ENCODE measurements at regions not wholly inside any gene's neighbourhood (a gene's known extent, or its start where the extent isn't known, plus 50 kb on each side); places are given as distances from the start of the nearest gene placed in this dataset.
"Not testable (repeated sequence)": the region's sequence is repeated elsewhere in the genome, so short reads cannot be mapped to it uniquely, and the experiment has no call there.

GRCh38 chr4:177494791-177495190, 52.6 kb upstream of the AGA start:
- no peak overlapping the region for H3K27ac Mint-ChIP-seq
- H3K9me3 Mint-ChIP-seq = no peaks in the 10 kb centered on the region
- H3K4me1 Mint-ChIP-seq = no peaks in the 10 kb centered on the region
- ATAC-seq (replicated peaks) = no peak
- no peaks in the 10 kb centered on the region for H3K36me3 Mint-ChIP-seq (ENCODE audit: low read depth)
- no peak overlapping the region for H3K4me3 Mint-ChIP-seq
- no peaks in the 10 kb centered on the region for H3K27me3 Mint-ChIP-seq

GRCh38 chr4:177495626-177496025, 53.4 kb upstream of the AGA start:
- ATAC-seq (replicated peaks); H3K4me3 Mint-ChIP-seq; H3K27ac Mint-ChIP-seq; H3K4me1 Mint-ChIP-seq; H3K36me3 Mint-ChIP-seq (ENCODE audit: low read depth); H3K27me3 Mint-ChIP-seq; H3K9me3 Mint-ChIP-seq: not testable (repeated sequence)

GRCh38 chr4:177499537-177499936, 57.3 kb upstream of the AGA start:
- Mint-ChIP-seq H3K27me3 (no peaks in the 10 kb centered on the region), H3K36me3 (ENCODE audit: low read depth) (no peaks in the 10 kb centered on the region), H3K4me1 (no peaks in the 10 kb centered on the region), H3K9me3 (no peaks in the 10 kb centered on the region), H3K4me3 (no peak overlapping the region), H3K27ac (no peak overlapping the region)
- ATAC-seq (replicated peaks) = no peak

- Mint-ChIP-seq H3K4me1 (no peaks in the 10 kb centered on the region), H3K36me3 (ENCODE audit: low read depth) (no peaks in the 10 kb centered on the region), H3K27me3 (no peaks in the 10 kb centered on the region), H3K4me3 (no peak overlapping the region), H3K27ac (no peak overlapping the region), H3K9me3 (no peaks in the 10 kb centered on the region)
- no peak for ATAC-seq (replicated peaks)
Observed at GRCh38 chr4:177505171-177505615, 63.0 kb upstream of the AGA start.

- H3K9me3 Mint-ChIP-seq = no peaks in the 10 kb centered on the region
- H3K27ac Mint-ChIP-seq = no peak overlapping the region
- H3K4me3 Mint-ChIP-seq = no peak overlapping the region
- ATAC-seq (replicated peaks) = no peak
- H3K36me3 Mint-ChIP-seq (ENCODE audit: low read depth) = no peaks in the 10 kb centered on the region
- no peaks in the 10 kb centered on the region for H3K27me3 Mint-ChIP-seq
- H3K4me1 Mint-ChIP-seq = no peaks in the 10 kb centered on the region
Observed at GRCh38 chr4:177508662-177509061, 66.4 kb upstream of the AGA start.

GRCh38 chr4:177509226-177509745, 67.0 kb upstream of the AGA start:
- no peaks in the 10 kb centered on the region for H3K27me3 Mint-ChIP-seq
- H3K4me1 Mint-ChIP-seq = no peaks in the 10 kb centered on the region
- H3K27ac Mint-ChIP-seq = no peak overlapping the region
- H3K4me3 Mint-ChIP-seq = no peak overlapping the region
- no peaks in the 10 kb centered on the region for H3K36me3 Mint-ChIP-seq (ENCODE audit: low read depth)
- ATAC-seq (replicated peaks) = no peak
- H3K9me3 Mint-ChIP-seq = no peaks in the 10 kb centered on the region

- Mint-ChIP-seq H3K4me3 (no peak overlapping the region), H3K4me1 (no peaks in the 10 kb centered on the region), H3K36me3 (ENCODE audit: low read depth) (no peaks in the 10 kb centered on the region), H3K9me3 (no peaks in the 10 kb centered on the region), H3K27me3 (no peaks in the 10 kb centered on the region), H3K27ac (no peak overlapping the region)
- no peak for ATAC-seq (replicated peaks)
Observed at GRCh38 chr4:177511611-177512010, 69.4 kb upstream of the AGA start.

- H3K36me3 Mint-ChIP-seq (ENCODE audit: low read depth) = no peaks in the 10 kb centered on the region
- no peaks in the 10 kb centered on the region for H3K4me1 Mint-ChIP-seq
- H3K4me3 Mint-ChIP-seq = no peak overlapping the region
- H3K27me3 Mint-ChIP-seq = no peaks in the 10 kb centered on the region
- no peaks in the 10 kb centered on the region for H3K9me3 Mint-ChIP-seq
- no peak for ATAC-seq (replicated peaks)
- H3K27ac Mint-ChIP-seq = no peak overlapping the region
Observed at GRCh38 chr4:177512646-177513045, 70.4 kb upstream of the AGA start.

- Mint-ChIP-seq H3K27ac (no peak overlapping the region), H3K36me3 (ENCODE audit: low read depth) (no peaks in the 10 kb centered on the region), H3K9me3 (no peaks in the 10 kb centered on the region), H3K4me1 (no peaks in the 10 kb centered on the region), H3K27me3 (no peaks in the 10 kb centered on the region), H3K4me3 (no peak overlapping the region)
- no peak for ATAC-seq (replicated peaks)
Observed at GRCh38 chr4:177517862-177518261, 75.6 kb upstream of the AGA start.

GRCh38 chr4:177519481-177520260, 77.4 kb upstream of the AGA start:
- no peaks in the 10 kb centered on the region for H3K36me3 Mint-ChIP-seq (ENCODE audit: low read depth)
- no peaks in the 10 kb centered on the region for H3K4me1 Mint-ChIP-seq
- no peak for ATAC-seq (replicated peaks)
- no peak overlapping the region for H3K4me3 Mint-ChIP-seq
- no peaks in the 10 kb centered on the region for H3K9me3 Mint-ChIP-seq
- H3K27ac Mint-ChIP-seq = no peak overlapping the region
- no peaks in the 10 kb centered on the region for H3K27me3 Mint-ChIP-seq

- H3K36me3 Mint-ChIP-seq (ENCODE audit: low read depth) = no peaks in the 10 kb centered on the region
- no peak overlapping the region for H3K27ac Mint-ChIP-seq
- H3K4me3 Mint-ChIP-seq = no peak overlapping the region
- ATAC-seq (replicated peaks) = no peak
- no peaks in the 10 kb centered on the region for H3K4me1 Mint-ChIP-seq
- H3K27me3 Mint-ChIP-seq = no peaks in the 10 kb centered on the region
- H3K9me3 Mint-ChIP-seq = no peaks in the 10 kb centered on the region
Observed at GRCh38 chr4:177528620-177529019, 86.4 kb upstream of the AGA start.

- no peaks in the 10 kb centered on the region for H3K36me3 Mint-ChIP-seq (ENCODE audit: low read depth)
- no peak for ATAC-seq (replicated peaks)
- H3K27me3 Mint-ChIP-seq = no peaks in the 10 kb centered on the region
- no peaks in the 10 kb centered on the region for H3K4me1 Mint-ChIP-seq
- H3K9me3 Mint-ChIP-seq = peaks cover 4% of the 10 kb centered on the region
- H3K27ac Mint-ChIP-seq = no peak overlapping the region
- no peak overlapping the region for H3K4me3 Mint-ChIP-seq
Observed at GRCh38 chr4:177530561-177530960, 88.3 kb upstream of the AGA start.

- no peak overlapping the region for H3K27ac Mint-ChIP-seq
- H3K9me3 Mint-ChIP-seq = peaks cover 4% of the 10 kb centered on the region
- H3K4me1 Mint-ChIP-seq = no peaks in the 10 kb centered on the region
- no peaks in the 10 kb centered on the region for H3K27me3 Mint-ChIP-seq
- H3K36me3 Mint-ChIP-seq (ENCODE audit: low read depth) = no peaks in the 10 kb centered on the region
- no peak overlapping the region for H3K4me3 Mint-ChIP-seq
- no peak for ATAC-seq (replicated peaks)
Observed at GRCh38 chr4:177532358-177532757, 90.1 kb upstream of the AGA start.

GRCh38 chr4:177534841-177535240, 92.6 kb upstream of the AGA start:
- H3K36me3 Mint-ChIP-seq (ENCODE audit: low read depth); H3K9me3 Mint-ChIP-seq; H3K4me3 Mint-ChIP-seq; H3K4me1 Mint-ChIP-seq; H3K27ac Mint-ChIP-seq; ATAC-seq (replicated peaks); H3K27me3 Mint-ChIP-seq: not testable (repeated sequence)

GRCh38 chr4:177546745-177547144, 104.5 kb upstream of the AGA start:
- no peak for ATAC-seq (replicated peaks)
- Mint-ChIP-seq H3K27me3 (no peaks in the 10 kb centered on the region), H3K9me3 (no peaks in the 10 kb centered on the region), H3K27ac (no peak overlapping the region), H3K4me3 (no peak overlapping the region), H3K36me3 (ENCODE audit: low read depth) (no peaks in the 10 kb centered on the region), H3K4me1 (no peaks in the 10 kb centered on the region)
